ENCODE measurements at regions not wholly inside any gene's neighbourhood (a gene's known extent, or its start where the extent isn't known, plus 50 kb on each side); places are given as distances from the start of the nearest gene placed in this dataset.

- CTCF ChIA-PET (ENCODE audit: unreplicated experiment): no interaction called here
- Histone ChIP-seq H4K20me1 (ENCODE audit: insufficient read depth, low read length) (no peaks in the 10 kb centered on the region), H3K36me3 (ENCODE audit: insufficient read depth, low read length) (no peaks in the 10 kb centered on the region), H3K9me3 (ENCODE audit: low read length) (no peaks in the 10 kb centered on the region), H3K4me2 (ENCODE audit: low read length) (no peak overlapping the region), H3K79me2 (ENCODE audit: insufficient read depth, low read depth, low read length) (no peaks in the 10 kb centered on the region), H3K27ac (ENCODE audit: low read depth, low read length, poor library complexity, severe bottlenecking) (no peak overlapping the region), H3K9me2 (ENCODE audit: insufficient read depth, low read length) (no peaks in the 10 kb centered on the region; the same call in 1 of the 2 replicates), H3K4me1 (ENCODE audit: insufficient read depth, low read length, poor library complexity, severe bottlenecking) (no peaks in the 10 kb centered on the region), H2AFZ (ENCODE audit: low read length) (no peak overlapping the region), H3K4me3 (ENCODE audit: low read depth, low read length, poor library complexity, severe bottlenecking) (no peak overlapping the region)
- no TSS peak for BruUV-seq (replicated peaks)
- intact Hi-C loops (cut with micrococcal nuclease; ENCODE audit: unreplicated experiment): no loop called here
- POLR2A ChIA-PET: no interaction called here
- TF ChIP-seq CTCF (conservative IDR thresholded peaks at IDR 0.05; ENCODE audit: low read length) (no peak), EZH2phosphoT487 (IDR thresholded peaks at IDR 0.05; ENCODE audit: borderline replicate concordance, low read depth, low read length) (no peak)
- DNase-seq (ENCODE audit: low spot score): no peak
Measured at GRCh38 chr6:30798494-30798893, 54.1 kb upstream of the IER3 start.

- ChIA-PET POLR2A (interaction anchor here (0.6 to 0.7 kb wide), 2 partner anchors 42 to 1763 kb away, joined by 3 read pairs; no protein-coding TSS in a partner anchor), CTCF (ENCODE audit: unreplicated experiment) (no interaction called here)
- intact Hi-C loops (cut with micrococcal nuclease; ENCODE audit: unreplicated experiment): no loop called here
- Histone ChIP-seq H3K4me1 (ENCODE audit: insufficient read depth, low read length, poor library complexity, severe bottlenecking) (no peaks in the 10 kb centered on the region), H3K4me2 (ENCODE audit: low read length) (no peak overlapping the region), H3K27ac (ENCODE audit: low read depth, low read length, poor library complexity, severe bottlenecking) (no peak overlapping the region), H4K20me1 (ENCODE audit: insufficient read depth, low read length) (no peaks in the 10 kb centered on the region), H3K9me3 (ENCODE audit: low read length) (no peaks in the 10 kb centered on the region), H3K79me2 (ENCODE audit: insufficient read depth, low read depth, low read length) (no peaks in the 10 kb centered on the region), H3K4me3 (ENCODE audit: low read depth, low read length, poor library complexity, severe bottlenecking) (no peak overlapping the region), H3K36me3 (ENCODE audit: insufficient read depth, low read length) (no peaks in the 10 kb centered on the region), H2AFZ (ENCODE audit: low read length) (no peak overlapping the region), H3K9me2 (ENCODE audit: insufficient read depth, low read length) (no peaks in the 10 kb centered on the region; the same call in 1 of the 2 replicates)
- DNase-seq (ENCODE audit: low spot score): no peak
- BruUV-seq (replicated peaks): no TSS peak
- TF ChIP-seq EZH2phosphoT487 (IDR thresholded peaks at IDR 0.05; ENCODE audit: borderline replicate concordance, low read depth, low read length) (no peak), CTCF (conservative IDR thresholded peaks at IDR 0.05; ENCODE audit: low read length) (no peak)
Measured at GRCh38 chr6:30795549-30796293, 51.4 kb upstream of the IER3 start.
